ENCODE measurements at regions not wholly inside any gene's neighbourhood (a gene's known extent, or its start where the extent isn't known, plus 50 kb on each side); places are given as distances from the start of the nearest gene placed in this dataset.

DNA sequence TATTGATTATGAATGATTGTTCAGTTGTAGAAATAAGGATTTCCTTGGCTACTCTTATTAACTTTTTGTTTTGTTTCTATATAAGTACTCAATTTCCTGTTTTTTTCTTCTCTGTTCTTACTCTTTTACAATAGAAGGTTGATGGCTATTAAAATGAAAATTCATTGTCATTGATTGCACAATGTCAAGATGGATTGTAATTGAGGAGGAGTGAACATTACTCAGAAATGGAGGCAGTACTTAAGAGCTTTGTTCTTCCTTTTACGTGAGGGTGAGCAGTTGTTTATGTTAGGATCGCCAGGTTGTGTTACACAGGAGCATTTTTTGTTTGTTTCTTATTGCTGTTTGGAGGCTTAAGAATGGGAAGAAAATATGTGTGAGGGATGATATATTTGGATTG lies 2062.4 kb downstream of the ARAP2 start:
- TF ChIP-seq, protein P1, sequence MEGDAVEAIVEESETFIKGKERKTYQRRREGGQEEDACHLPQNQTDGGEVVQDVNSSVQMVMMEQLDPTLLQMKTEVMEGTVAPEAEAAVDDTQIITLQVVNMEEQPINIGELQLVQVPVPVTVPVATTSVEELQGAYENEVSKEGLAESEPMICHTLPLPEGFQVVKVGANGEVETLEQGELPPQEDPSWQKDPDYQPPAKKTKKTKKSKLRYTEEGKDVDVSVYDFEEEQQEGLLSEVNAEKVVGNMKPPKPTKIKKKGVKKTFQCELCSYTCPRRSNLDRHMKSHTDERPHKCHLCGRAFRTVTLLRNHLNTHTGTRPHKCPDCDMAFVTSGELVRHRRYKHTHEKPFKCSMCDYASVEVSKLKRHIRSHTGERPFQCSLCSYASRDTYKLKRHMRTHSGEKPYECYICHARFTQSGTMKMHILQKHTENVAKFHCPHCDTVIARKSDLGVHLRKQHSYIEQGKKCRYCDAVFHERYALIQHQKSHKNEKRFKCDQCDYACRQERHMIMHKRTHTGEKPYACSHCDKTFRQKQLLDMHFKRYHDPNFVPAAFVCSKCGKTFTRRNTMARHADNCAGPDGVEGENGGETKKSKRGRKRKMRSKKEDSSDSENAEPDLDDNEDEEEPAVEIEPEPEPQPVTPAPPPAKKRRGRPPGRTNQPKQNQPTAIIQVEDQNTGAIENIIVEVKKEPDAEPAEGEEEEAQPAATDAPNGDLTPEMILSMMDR (IDR thresholded peaks at IDR 0.05), result no peak
- no peak for TF ChIP-seq EP300 (IDR thresholded peaks at IDR 0.05)
- no peak for TF ChIP-seq POLR2A (IDR thresholded peaks at IDR 0.05; ENCODE audit: low read depth)
